Stimulated activated CD4-positive, alpha-beta T cell treated with anti-CD3 and anti-CD28 coated beads, TNF-alpha, amount 100 ng/mL, for 24 hours (primary cell): ENCODE measurements at regions not wholly inside any gene's neighbourhood (a gene's known extent, or its start where the extent isn't known, plus 50 kb on each side); places are given as distances from the start of the nearest gene placed in this dataset.
"Not testable (repeated sequence)": the region's sequence is repeated elsewhere in the genome, so short reads cannot be mapped to it uniquely, and the experiment has no call there.

ENCODE experiments used
- DNase-seq, 3 experiments: peaks; one replicate each; pipeline ENCODE4 v3.0.0-alpha.2; 2020; ENCODE audit warnings: low read depth in 3 of 3

GRCh38 chr7:119999738-120000475 lies 273.1 kb upstream of the KCND2 start:
- no peak for DNase-seq

GRCh38 chr7:120005720-120006119 lies 267.3 kb upstream of the KCND2 start:
- no peak for DNase-seq

GRCh38 chr7:120014301-120014700 lies 258.7 kb upstream of the KCND2 start:
- DNase-seq = not testable (repeated sequence)

- no peak for DNase-seq
Measured at GRCh38 chr7:120014925-120015465, 258.0 kb upstream of the KCND2 start.

- DNase-seq = no peak
Measured at GRCh38 chr7:120021085-120021484, 251.9 kb upstream of the KCND2 start.

GRCh38 chr7:120023494-120024167 lies 249.3 kb upstream of the KCND2 start:
- no peak for DNase-seq

GRCh38 chr7:120028636-120029035 lies 244.3 kb upstream of the KCND2 start:
- DNase-seq = no peak

GRCh38 chr7:120030876-120031275 lies 242.1 kb upstream of the KCND2 start:
- no peak for DNase-seq

- DNase-seq = no peak
Measured at GRCh38 chr7:120033114-120033513, 239.9 kb upstream of the KCND2 start.

- no peak for DNase-seq
Measured at GRCh38 chr7:120039138-120039537, 233.8 kb upstream of the KCND2 start.

GRCh38 chr7:120041798-120042197 lies 231.2 kb upstream of the KCND2 start:
- DNase-seq = no peak

- DNase-seq = no peak
Measured at GRCh38 chr7:120043250-120043649, 229.7 kb upstream of the KCND2 start.

GRCh38 chr7:120052884-120053382 lies 220.0 kb upstream of the KCND2 start:
- no peak for DNase-seq

- DNase-seq = no peak
Measured at GRCh38 chr7:120053390-120053961, 219.5 kb upstream of the KCND2 start.

- no peak for DNase-seq
Measured at GRCh38 chr7:120054376-120055100, 218.4 kb upstream of the KCND2 start.

GRCh38 chr7:120055300-120055699 lies 217.7 kb upstream of the KCND2 start:
- DNase-seq = no peak

- DNase-seq = no peak
Measured at GRCh38 chr7:120056227-120056626, 216.7 kb upstream of the KCND2 start.

- no peak for DNase-seq
Measured at GRCh38 chr7:120059641-120060040, 213.3 kb upstream of the KCND2 start.

- DNase-seq = no peak
Measured at GRCh38 chr7:120060281-120060680, 212.7 kb upstream of the KCND2 start.

GRCh38 chr7:120060875-120061274 lies 212.1 kb upstream of the KCND2 start:
- no peak for DNase-seq

- DNase-seq = no peak
Measured at GRCh38 chr7:120064565-120064964, 208.4 kb upstream of the KCND2 start.

GRCh38 chr7:120066898-120067297 lies 206.1 kb upstream of the KCND2 start:
- DNase-seq = not testable (repeated sequence)
